Kidney epithelial cell (primary cell): ENCODE measurements at regions not wholly inside any gene's neighbourhood (a gene's known extent, or its start where the extent isn't known, plus 50 kb on each side); places are given as distances from the start of the nearest gene placed in this dataset.

Source experiments
- DNase-seq: peaks from one replicate; pipeline ENCODE4 v3.0.0-alpha.2; 2010; ENCODE audit warnings: low read depth
- H3K27me3 ChIP-seq: 2 replicates; pipeline ENCODE4 v1.6.0; 2011; ENCODE audit warnings: low read length; ENCODE audit not compliant: control insufficient read depth, insufficient read depth
- H3K36me3 ChIP-seq: 2 replicates; pipeline ENCODE4 v1.5.1; 2011; ENCODE audit warnings: low read length; ENCODE audit not compliant: control insufficient read depth, insufficient read depth
- H3K4me3 ChIP-seq: 2 replicates; pipeline ENCODE4 v1.5.1; 2011; ENCODE audit warnings: low read depth, mild to moderate bottlenecking, control low read depth, low read length
- CTCF ChIP-seq: IDR thresholded peaks from 2 replicates; pipeline ENCODE4 v1.5.1; 2011; ENCODE audit warnings: mild to moderate bottlenecking, moderate library complexity, low read length, control low read depth, inconsistent platforms; ENCODE audit not compliant: insufficient read depth, poor library complexity, severe bottlenecking

GRCh38 chr4:44019721-44020120 is 428.9 kb downstream of the KCTD8 start:
- H3K4me3 ChIP-seq, result no peak overlapping the region
- DNase-seq, result no peak
- H3K27me3 ChIP-seq, result no peaks in the 10 kb centered on the region
- no peak for TF ChIP-seq CTCF
- H3K36me3 ChIP-seq, result no peaks in the 10 kb centered on the region

GRCh38 chr4:44025376-44026020 is 423.1 kb downstream of the KCTD8 start:
- no peak for DNase-seq
- Histone ChIP-seq H3K4me3 (no peak overlapping the region), H3K27me3 (no peaks in the 10 kb centered on the region), H3K36me3 (no peaks in the 10 kb centered on the region)
- no peak for TF ChIP-seq CTCF

- DNase-seq, result no peak
- TF ChIP-seq CTCF, result no peak
- no peaks in the 10 kb centered on the region for H3K27me3 ChIP-seq
- H3K36me3 ChIP-seq, result no peaks in the 10 kb centered on the region
- H3K4me3 ChIP-seq, result no peak overlapping the region
Measured at GRCh38 chr4:44038811-44039210, 409.8 kb downstream of the KCTD8 start.

GRCh38 chr4:44046491-44046890 is 402.1 kb downstream of the KCTD8 start:
- H3K36me3 ChIP-seq, result no peaks in the 10 kb centered on the region
- no peak for DNase-seq
- TF ChIP-seq CTCF, result no peak
- no peak overlapping the region for H3K4me3 ChIP-seq
- no peaks in the 10 kb centered on the region for H3K27me3 ChIP-seq

GRCh38 chr4:44056721-44057151 is 391.9 kb downstream of the KCTD8 start:
- no peaks in the 10 kb centered on the region for H3K27me3 ChIP-seq
- no peaks in the 10 kb centered on the region for H3K36me3 ChIP-seq
- DNase-seq, result no peak
- no peak overlapping the region for H3K4me3 ChIP-seq
- no peak for TF ChIP-seq CTCF

GRCh38 chr4:44070843-44071242 is 377.8 kb downstream of the KCTD8 start:
- TF ChIP-seq CTCF, result no peak
- H3K4me3 ChIP-seq, result no peak overlapping the region
- H3K36me3 ChIP-seq, result no peaks in the 10 kb centered on the region
- H3K27me3 ChIP-seq, result no peaks in the 10 kb centered on the region
- no peak for DNase-seq
